ENCODE measurements at regions not wholly inside any gene's neighbourhood (a gene's known extent, or its start where the extent isn't known, plus 50 kb on each side); places are given as distances from the start of the nearest gene placed in this dataset.

DNA sequence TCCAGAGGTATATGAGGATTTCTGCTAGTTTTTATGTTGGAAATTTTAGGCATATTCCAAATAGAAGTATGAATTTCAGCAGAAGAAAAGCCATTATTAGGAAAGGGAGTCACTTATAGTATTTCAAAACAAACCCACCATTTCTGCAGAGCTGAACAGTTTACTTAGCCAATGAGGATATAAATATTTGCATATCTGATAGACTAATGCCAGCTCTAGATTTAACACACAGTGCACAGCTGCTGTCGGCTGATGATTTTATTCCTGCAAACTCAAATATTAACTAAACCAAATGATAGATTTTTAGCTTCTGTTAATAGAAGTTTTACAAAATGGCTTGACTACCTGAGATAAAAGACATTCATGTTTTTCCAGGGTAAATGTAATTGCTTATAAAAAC, 375.8 kb upstream of the FANCL start:
- Histone ChIP-seq H3K9me3 (ENCODE audit: low read depth, low read length) (no peaks in the 10 kb centered on the region), H3K27ac (ENCODE audit: low read depth, low read length) (no peak overlapping the region), H3K4me3 (ENCODE audit: insufficient read depth, low read length) (no peak overlapping the region), H4K20me1 (ENCODE audit: insufficient read depth, low read length) (no peaks in the 10 kb centered on the region), H3K27me3 (ENCODE audit: insufficient read depth, low read length) (no peaks in the 10 kb centered on the region), H2AFZ (ENCODE audit: low read length) (no peak overlapping the region), H3K4me1 (ENCODE audit: insufficient read depth, low read length) (peaks cover 3% of the 10 kb centered on the region), H3K4me2 (ENCODE audit: insufficient read depth, low read length) (no peak overlapping the region), H3K36me3 (ENCODE audit: insufficient read depth, low read length) (no peaks in the 10 kb centered on the region), H3K79me2 (ENCODE audit: insufficient read depth, low read length) (no peaks in the 10 kb centered on the region)
- TF ChIP-seq, protein P1, sequence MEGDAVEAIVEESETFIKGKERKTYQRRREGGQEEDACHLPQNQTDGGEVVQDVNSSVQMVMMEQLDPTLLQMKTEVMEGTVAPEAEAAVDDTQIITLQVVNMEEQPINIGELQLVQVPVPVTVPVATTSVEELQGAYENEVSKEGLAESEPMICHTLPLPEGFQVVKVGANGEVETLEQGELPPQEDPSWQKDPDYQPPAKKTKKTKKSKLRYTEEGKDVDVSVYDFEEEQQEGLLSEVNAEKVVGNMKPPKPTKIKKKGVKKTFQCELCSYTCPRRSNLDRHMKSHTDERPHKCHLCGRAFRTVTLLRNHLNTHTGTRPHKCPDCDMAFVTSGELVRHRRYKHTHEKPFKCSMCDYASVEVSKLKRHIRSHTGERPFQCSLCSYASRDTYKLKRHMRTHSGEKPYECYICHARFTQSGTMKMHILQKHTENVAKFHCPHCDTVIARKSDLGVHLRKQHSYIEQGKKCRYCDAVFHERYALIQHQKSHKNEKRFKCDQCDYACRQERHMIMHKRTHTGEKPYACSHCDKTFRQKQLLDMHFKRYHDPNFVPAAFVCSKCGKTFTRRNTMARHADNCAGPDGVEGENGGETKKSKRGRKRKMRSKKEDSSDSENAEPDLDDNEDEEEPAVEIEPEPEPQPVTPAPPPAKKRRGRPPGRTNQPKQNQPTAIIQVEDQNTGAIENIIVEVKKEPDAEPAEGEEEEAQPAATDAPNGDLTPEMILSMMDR (IDR thresholded peaks at IDR 0.05; ENCODE audit: extremely low read depth, low read depth, low read length): no peak
- no peak for DNase-seq (ENCODE audit: insufficient read length, low spot score, missing footprints)

DNA sequence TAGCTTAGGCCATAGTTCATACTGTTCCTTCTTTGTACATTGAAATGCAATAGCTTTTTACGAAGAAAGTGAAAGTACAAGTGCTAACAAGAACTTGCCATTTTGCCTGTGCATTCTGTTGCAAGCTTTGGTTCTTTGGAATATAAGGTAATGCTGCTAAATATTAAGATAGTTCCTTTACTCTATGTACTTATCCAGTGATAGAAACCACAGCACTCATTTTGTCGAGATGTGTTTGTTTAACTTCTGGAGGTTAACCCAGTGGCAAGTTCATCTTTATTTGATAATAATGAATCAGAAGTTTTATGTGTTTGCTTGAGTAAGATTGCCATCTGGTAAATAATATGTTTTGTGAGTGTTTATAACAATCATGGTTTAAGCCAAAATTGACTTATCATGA, 373.1 kb upstream of the FANCL start:
- Histone ChIP-seq H3K4me3 (ENCODE audit: insufficient read depth, low read length) (no peak overlapping the region), H2AFZ (ENCODE audit: low read length) (peak overlapping the region; percentile 47), H3K9me3 (ENCODE audit: low read depth, low read length) (no peaks in the 10 kb centered on the region), H3K4me2 (ENCODE audit: insufficient read depth, low read length) (peak overlapping the region; percentile 23), H3K27ac (ENCODE audit: low read depth, low read length) (no peak overlapping the region), H3K36me3 (ENCODE audit: insufficient read depth, low read length) (no peaks in the 10 kb centered on the region), H4K20me1 (ENCODE audit: insufficient read depth, low read length) (no peaks in the 10 kb centered on the region), H3K27me3 (ENCODE audit: insufficient read depth, low read length) (no peaks in the 10 kb centered on the region), H3K4me1 (ENCODE audit: insufficient read depth, low read length) (no peaks in the 10 kb centered on the region), H3K79me2 (ENCODE audit: insufficient read depth, low read length) (no peaks in the 10 kb centered on the region)
- no peak for DNase-seq (ENCODE audit: insufficient read length, low spot score, missing footprints)
- TF ChIP-seq, protein P1 (IDR thresholded peaks at IDR 0.05; ENCODE audit: extremely low read depth, low read depth, low read length): no peak

DNA sequence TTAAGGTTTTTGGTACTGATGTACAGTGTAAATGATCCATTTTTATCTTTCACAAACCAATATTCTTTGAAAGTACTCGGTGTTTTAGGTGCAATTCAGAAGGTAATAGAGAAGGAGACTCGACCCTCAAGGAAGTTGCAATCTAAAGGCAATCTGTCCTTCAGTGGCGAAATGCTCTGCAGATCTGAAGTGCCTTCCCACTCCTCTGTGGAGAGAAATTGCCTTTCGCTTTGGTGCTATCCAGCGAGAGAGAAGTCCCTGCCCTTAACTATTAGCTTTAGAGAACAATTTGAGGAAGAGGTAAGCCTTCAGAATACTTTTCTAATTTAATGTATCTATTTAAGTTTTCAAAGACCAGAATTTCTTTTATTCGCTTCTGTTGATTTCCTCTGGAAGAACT, 371.8 kb upstream of the FANCL start:
- Histone ChIP-seq H3K36me3 (ENCODE audit: insufficient read depth, low read length) (no peaks in the 10 kb centered on the region), H3K4me3 (ENCODE audit: insufficient read depth, low read length) (no peak overlapping the region), H3K9me3 (ENCODE audit: low read depth, low read length) (no peaks in the 10 kb centered on the region), H3K27ac (ENCODE audit: low read depth, low read length) (no peak overlapping the region), H3K79me2 (ENCODE audit: insufficient read depth, low read length) (no peaks in the 10 kb centered on the region), H4K20me1 (ENCODE audit: insufficient read depth, low read length) (no peaks in the 10 kb centered on the region), H3K4me2 (ENCODE audit: insufficient read depth, low read length) (no peak overlapping the region), H2AFZ (ENCODE audit: low read length) (no peak overlapping the region), H3K27me3 (ENCODE audit: insufficient read depth, low read length) (no peaks in the 10 kb centered on the region), H3K4me1 (ENCODE audit: insufficient read depth, low read length) (no peaks in the 10 kb centered on the region)
- no peak for DNase-seq (ENCODE audit: insufficient read length, low spot score, missing footprints)
- TF ChIP-seq, protein P1 (IDR thresholded peaks at IDR 0.05; ENCODE audit: extremely low read depth, low read depth, low read length): no peak

DNA sequence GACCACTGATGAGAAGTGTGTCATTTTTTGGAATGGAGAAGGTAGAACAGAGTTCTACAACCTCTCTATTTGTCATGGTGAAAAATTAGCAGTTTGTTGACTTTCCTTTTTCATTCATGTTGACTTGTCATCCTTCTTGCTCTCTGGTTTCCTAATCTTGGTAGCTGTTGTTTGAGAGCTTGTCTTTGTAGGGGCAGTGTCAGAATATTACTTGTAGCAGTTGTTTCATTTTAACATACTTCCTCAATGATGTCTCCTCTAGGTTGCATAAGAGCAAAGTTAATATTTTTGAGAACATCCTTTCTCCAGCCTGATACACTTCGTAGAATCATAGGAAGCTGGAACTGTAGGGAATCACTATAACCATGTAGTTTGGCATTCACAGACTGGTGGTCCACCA, 368.2 kb upstream of the FANCL start:
- Histone ChIP-seq H3K4me3 (ENCODE audit: insufficient read depth, low read length) (no peak overlapping the region), H2AFZ (ENCODE audit: low read length) (no peak overlapping the region), H3K27me3 (ENCODE audit: insufficient read depth, low read length) (no peaks in the 10 kb centered on the region), H3K27ac (ENCODE audit: low read depth, low read length) (no peak overlapping the region), H3K9me3 (ENCODE audit: low read depth, low read length) (no peaks in the 10 kb centered on the region), H3K4me1 (ENCODE audit: insufficient read depth, low read length) (no peaks in the 10 kb centered on the region), H4K20me1 (ENCODE audit: insufficient read depth, low read length) (no peaks in the 10 kb centered on the region), H3K4me2 (ENCODE audit: insufficient read depth, low read length) (no peak overlapping the region), H3K79me2 (ENCODE audit: insufficient read depth, low read length) (no peaks in the 10 kb centered on the region), H3K36me3 (ENCODE audit: insufficient read depth, low read length) (no peaks in the 10 kb centered on the region)
- DNase-seq (ENCODE audit: insufficient read length, low spot score, missing footprints): no peak
- TF ChIP-seq, protein P1 (IDR thresholded peaks at IDR 0.05; ENCODE audit: extremely low read depth, low read depth, low read length): no peak

All from osteoblast (primary cell).